Common myeloid progenitor, CD34-positive (primary cell): ENCODE measurements at regions not wholly inside any gene's neighbourhood (a gene's known extent, or its start where the extent isn't known, plus 50 kb on each side); places are given as distances from the start of the nearest gene placed in this dataset.

ENCODE experiments used
- CTCF ChIA-PET: fragments of 350-600 bp; sonication (Branson Sonifier 250); formaldehyde crosslinking; loops from one replicate; lab custom pipeline; 2021; ENCODE audit warnings: antibody characterized with exemption; lab: Charles Lee
- POLR2A ChIA-PET: fragments of 350-600 bp; sonication (Branson Sonifier 250); formaldehyde crosslinking; loops from one replicate; lab custom pipeline; 2021; ENCODE audit warnings: antibody characterized with exemption; lab: Charles Lee
- DNase-seq, 3 donors: peaks; one replicate each; pipeline versions ENCODE4 v3.0.0 to v3.0.0-alpha.2; 2013
- H3K27ac ChIP-seq, 2 experiments: 1 replicate in 1 of 2; 2 replicates in 1 of 2; pipeline ENCODE4 v1.7.0; 2013; ENCODE audit warnings: inconsistent platforms in 2 of 2, low read length in 2 of 2, mild to moderate bottlenecking in 2 of 2, low read depth in 1 of 2, moderate library complexity in 1 of 2; ENCODE audit not compliant: severe bottlenecking in 2 of 2, insufficient read depth in 1 of 2, poor library complexity in 1 of 2
- H3K27me3 ChIP-seq, 5 experiments: replicated peaks in 2 of 5; 1 replicate in 3 of 5; 2 replicates in 2 of 5; pipeline versions ENCODE4 v1.6.1 to v1.7.0; 2013; ENCODE audit warnings: low read length in 4 of 5, mild to moderate bottlenecking in 2 of 5, moderate library complexity in 2 of 5, inconsistent platforms in 1 of 5; ENCODE audit not compliant: insufficient read depth in 5 of 5, control insufficient read depth in 4 of 5
- H3K36me3 ChIP-seq, 4 experiments: 1 replicate in 2 of 4; 2 replicates in 2 of 4; pipeline versions ENCODE4 v1.6.1 to v1.7.0; 2013; ENCODE audit warnings: low read length in 3 of 4, control low read depth in 1 of 4, mild to moderate bottlenecking in 1 of 4; ENCODE audit not compliant: control insufficient read depth in 4 of 4, insufficient read depth in 4 of 4
- H3K4me1 ChIP-seq, 4 experiments: 1 replicate in 3 of 4; 2 replicates in 1 of 4; pipeline versions ENCODE4 v1.6.1 to v1.7.1; 2013; ENCODE audit warnings: low read length in 3 of 4, mild to moderate bottlenecking in 3 of 4, control low read depth in 1 of 4, inconsistent platforms in 1 of 4, moderate library complexity in 1 of 4; ENCODE audit not compliant: control insufficient read depth in 4 of 4, insufficient read depth in 4 of 4; ENCODE audit errors: control extremely low read depth in 1 of 4
- H3K4me3 ChIP-seq, 7 experiments: 1 replicate in 4 of 7; 2 replicates in 3 of 7; pipeline versions ENCODE4 v1.5.1 to v1.7.0; 2013; ENCODE audit warnings: mild to moderate bottlenecking in 7 of 7, low read length in 6 of 7, moderate library complexity in 6 of 7, inconsistent platforms in 2 of 7, low read depth in 2 of 7, control low read depth in 1 of 7; ENCODE audit not compliant: insufficient read depth in 4 of 7, control insufficient read depth in 1 of 7; ENCODE audit errors: extremely low read depth in 1 of 7
- H3K9me3 ChIP-seq, 5 experiments: 1 replicate in 4 of 5; 2 replicates in 1 of 5; pipeline versions ENCODE4 v1.6.1 to v1.7.1; 2013; ENCODE audit warnings: low read length in 4 of 5, mild to moderate bottlenecking in 2 of 5, inconsistent platforms in 1 of 5, low read depth in 1 of 5, moderate library complexity in 1 of 5; ENCODE audit not compliant: control insufficient read depth in 4 of 5, insufficient read depth in 2 of 5; ENCODE audit errors: control extremely low read depth in 1 of 5
- WGBS: methylation state at CpG from one replicate; pipeline ENCODE4 v1.1.5; 2013; ENCODE audit not compliant: insufficient coverage; 5-methylcytosine and 5-hydroxymethylcytosine counted together

GRCh38 chr1:29672416-29673227 is 436.3 kb downstream of the PTPRU start:
- H3K4me1 ChIP-seq = no peaks in the 10 kb centered on the region
- peaks cover 0 to 10% (median 0%) of the 10 kb centered on the region in 5 experiments for H3K27me3 ChIP-seq
- no peaks in the 10 kb centered on the region for H3K9me3 ChIP-seq
- no peak for DNase-seq
- no peak overlapping the region for H3K4me3 ChIP-seq
- no peak overlapping the region for H3K27ac ChIP-seq
- H3K36me3 ChIP-seq = no peaks in the 10 kb centered on the region
- POLR2A ChIA-PET = no interaction called here
- 84% methylated on average over 10 of the region's 10 CpGs for WGBS
- CTCF ChIA-PET = interaction anchor here (1.8 kb wide), 1 partner anchor 19 kb away, joined by 3 read pairs; no protein-coding TSS in a partner anchor

- no peaks in the 10 kb centered on the region for H3K9me3 ChIP-seq
- H3K36me3 ChIP-seq = no peaks in the 10 kb centered on the region
- POLR2A ChIA-PET = no interaction called here
- DNase-seq = no peak
- H3K27ac ChIP-seq = no peak overlapping the region
- WGBS = 84% methylated on average over 14 of the region's 14 CpGs
- peaks cover 0 to 10% (median 0%) of the 10 kb centered on the region in 5 experiments for H3K27me3 ChIP-seq
- no peak overlapping the region for H3K4me3 ChIP-seq
- H3K4me1 ChIP-seq = no peaks in the 10 kb centered on the region
- CTCF ChIA-PET = interaction anchor here (1.8 kb wide), 1 partner anchor 18 kb away, joined by 3 read pairs; no protein-coding TSS in a partner anchor
Measured at GRCh38 chr1:29671446-29672356, 435.4 kb downstream of the PTPRU start.

GRCh38 chr1:29670752-29671151 is 434.4 kb downstream of the PTPRU start:
- WGBS = 100% methylated on average over 3 of the region's 7 CpGs
- no peak for DNase-seq
- peaks cover 0 to 14% (median 2%) of the 10 kb centered on the region in 5 experiments for H3K27me3 ChIP-seq
- H3K36me3 ChIP-seq = no peaks in the 10 kb centered on the region
- POLR2A ChIA-PET = no interaction called here
- CTCF ChIA-PET = no interaction called here
- no peak overlapping the region for H3K27ac ChIP-seq
- H3K4me3 ChIP-seq = no peak overlapping the region
- H3K9me3 ChIP-seq = no peaks in the 10 kb centered on the region
- H3K4me1 ChIP-seq = no peaks in the 10 kb centered on the region

- no peaks in the 10 kb centered on the region for H3K9me3 ChIP-seq
- DNase-seq = no peak
- POLR2A ChIA-PET = no interaction called here
- H3K36me3 ChIP-seq = no peaks in the 10 kb centered on the region
- CTCF ChIA-PET = no interaction called here
- 100% methylated on average over 2 of the region's 3 CpGs for whole genome bisulfite sequencing
- H3K27ac ChIP-seq = no peak overlapping the region
- no peaks in the 10 kb centered on the region for H3K4me1 ChIP-seq
- peaks cover 0 to 21% (median 3%) of the 10 kb centered on the region in 5 experiments for H3K27me3 ChIP-seq
- H3K4me3 ChIP-seq = no peak overlapping the region
Measured at GRCh38 chr1:29669912-29670311, 433.6 kb downstream of the PTPRU start.

GRCh38 chr1:29669158-29669871 is 433.0 kb downstream of the PTPRU start:
- H3K36me3 ChIP-seq = no peaks in the 10 kb centered on the region
- WGBS = 79% methylated on average over 8 of the region's 10 CpGs
- H3K9me3 ChIP-seq = no peaks in the 10 kb centered on the region
- DNase-seq = no peak
- CTCF ChIA-PET = no interaction called here
- H3K27ac ChIP-seq = no peak overlapping the region
- H3K4me1 ChIP-seq = no peaks in the 10 kb centered on the region
- POLR2A ChIA-PET = no interaction called here
- peaks cover 0 to 24% (median 3%) of the 10 kb centered on the region in 5 experiments for H3K27me3 ChIP-seq
- no peak overlapping the region for H3K4me3 ChIP-seq

- Histone ChIP-seq H3K4me1 (no peaks in the 10 kb centered on the region), H3K9me3 (no peaks in the 10 kb centered on the region), H3K27me3 (peaks cover 0 to 24% (median 3%) of the 10 kb centered on the region in 5 experiments), H3K36me3 (no peaks in the 10 kb centered on the region), H3K27ac (no peak overlapping the region), H3K4me3 (no peak overlapping the region)
- 100% methylated on average over 1 of the region's 7 CpGs for WGBS
- CTCF ChIA-PET = no interaction called here
- POLR2A ChIA-PET = no interaction called here
- DNase-seq = no peak
Measured at GRCh38 chr1:29668551-29669157, 432.3 kb downstream of the PTPRU start.
